ENCODE measurements at regions not wholly inside any gene's neighbourhood (a gene's known extent, or its start where the extent isn't known, plus 50 kb on each side); places are given as distances from the start of the nearest gene placed in this dataset.

DNA sequence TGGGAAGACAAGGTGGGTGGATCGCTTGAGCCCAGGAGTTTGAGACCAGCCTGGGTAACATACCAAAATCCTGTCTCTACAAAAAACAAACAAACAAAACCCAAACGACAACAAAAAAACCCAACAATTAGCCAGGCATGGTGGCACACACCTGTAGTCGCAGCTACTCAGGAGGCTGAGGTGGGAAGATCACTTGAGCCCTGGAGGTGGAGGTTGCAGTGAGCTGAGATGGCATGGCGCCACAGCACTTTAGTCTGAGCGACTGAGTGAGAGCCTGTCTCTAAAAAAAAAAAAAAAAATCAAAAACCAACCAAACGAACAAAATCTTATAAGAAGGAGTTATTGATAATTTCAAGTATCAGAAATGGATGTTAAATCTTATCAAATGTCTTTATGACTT lies 114.9 kb downstream of the CDH26 start (continued):
- no peak for TF ChIP-seq SRF (IDR thresholded peaks at IDR 0.05; ENCODE audit: low read depth, low read length)
- TF ChIP-seq CREB1 (IDR thresholded peaks at IDR 0.05), result no peak
- no peak for TF ChIP-seq EP300 (IDR thresholded peaks at IDR 0.05; ENCODE audit: borderline replicate concordance in 1 of 2, low read depth in 2 of 2, low read length in 2 of 2)

All from H1 (cell line).